ENCODE measurements at regions not wholly inside any gene's neighbourhood (a gene's known extent, or its start where the extent isn't known, plus 50 kb on each side); places are given as distances from the start of the nearest gene placed in this dataset.
"Not testable (repeated sequence)": the region's sequence is repeated elsewhere in the genome, so short reads cannot be mapped to it uniquely, and the experiment has no call there.

- H4K20me1 ChIP-seq (ENCODE audit: low read length); H3K79me2 ChIP-seq (ENCODE audit: low read length); CTCF ChIA-PET; BruUV-seq (replicated peaks); H3K27ac ChIP-seq (ENCODE audit: low read length); POLR2A ChIA-PET (ENCODE audit: unreplicated experiment); H3K9me3 ChIP-seq (ENCODE audit: low read length); H3K4me1 ChIP-seq (ENCODE audit: insufficient read depth, low read length); H3K4me3 ChIP-seq (ENCODE audit: low read length); H3K4me2 ChIP-seq (ENCODE audit: low read length); ATAC-seq; H3K9ac ChIP-seq (ENCODE audit: low read length); H3K27me3 ChIP-seq (ENCODE audit: low read length); intact Hi-C loops (cut with micrococcal nuclease); H3K36me3 ChIP-seq (ENCODE audit: low read depth, low read length); H3K9me2 ChIP-seq (replicated peaks; ENCODE audit: low read length); H2AFZ ChIP-seq (ENCODE audit: low read length); H3F3A ChIP-seq (ENCODE audit: low read length, unreplicated experiment): not testable (repeated sequence)
- peak; percentile 2 for DNase-seq
Observed at GRCh38 chr11:110765-111164, 82.1 kb upstream of the SCGB1C1 start.

DNA sequence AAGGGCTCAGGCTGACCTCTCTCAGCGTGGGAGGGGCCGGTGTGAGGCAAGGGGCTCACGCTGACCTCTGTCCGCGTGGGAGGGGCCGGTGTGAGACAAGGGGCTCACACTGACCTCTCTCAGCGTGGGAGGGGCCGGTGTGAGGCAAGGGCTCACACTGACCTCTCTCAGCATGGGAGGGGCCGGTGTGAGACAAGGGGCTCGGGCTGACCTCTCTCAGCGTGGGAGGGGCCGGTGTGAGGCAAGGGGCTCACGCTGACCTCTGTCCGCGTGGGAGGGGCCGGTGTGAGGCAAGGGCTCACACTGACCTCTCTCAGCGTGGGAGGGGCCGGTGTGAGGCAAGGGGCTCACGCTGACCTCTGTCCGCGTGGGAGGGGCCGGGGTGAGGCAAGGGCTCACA, 64.4 kb upstream of the SCGB1C1 start:
- CTCF ChIA-PET; DNase-seq; H3K9me3 ChIP-seq (ENCODE audit: low read length); H3K9me2 ChIP-seq (replicated peaks; ENCODE audit: low read length); intact Hi-C loops (cut with micrococcal nuclease); H3K79me2 ChIP-seq (ENCODE audit: low read length); ATAC-seq; H3K36me3 ChIP-seq (ENCODE audit: low read depth, low read length); POLR2A ChIA-PET (ENCODE audit: unreplicated experiment); H4K20me1 ChIP-seq (ENCODE audit: low read length); H3K9ac ChIP-seq (ENCODE audit: low read length); H3K27me3 ChIP-seq (ENCODE audit: low read length); H3K4me1 ChIP-seq (ENCODE audit: insufficient read depth, low read length); H3K27ac ChIP-seq (ENCODE audit: low read length); H3F3A ChIP-seq (ENCODE audit: low read length, unreplicated experiment); H3K4me3 ChIP-seq (ENCODE audit: low read length); BruUV-seq (replicated peaks); H2AFZ ChIP-seq (ENCODE audit: low read length); H3K4me2 ChIP-seq (ENCODE audit: low read length): not testable (repeated sequence)

All from PC-3 (cell line).